H9 (cell line): ENCODE measurements at regions not wholly inside any gene's neighbourhood (a gene's known extent, or its start where the extent isn't known, plus 50 kb on each side); places are given as distances from the start of the nearest gene placed in this dataset.

Experiments used
- DNase-seq: peaks from one replicate; pipeline ENCODE4 v3.0.0-alpha.2; 2017
- H2AFZ ChIP-seq: one replicate; pipeline ENCODE4 v1.6.1; 2013; ENCODE audit warnings: mild to moderate bottlenecking, low read length, control low read depth, moderate library complexity
- H2AK5ac ChIP-seq: 2 replicates; pipeline ENCODE4 v1.6.1; 2013; ENCODE audit warnings: low read length, control low read depth, mixed read lengths; ENCODE audit not compliant: insufficient read length
- H2BK120ac ChIP-seq: one replicate; pipeline ENCODE4 v1.6.1; 2013; ENCODE audit warnings: low read depth, mild to moderate bottlenecking, low read length, control low read depth, inconsistent platforms; ENCODE audit not compliant: poor library complexity, severe bottlenecking
- H2BK12ac ChIP-seq: 2 replicates; pipeline ENCODE4 v1.6.1; 2013; ENCODE audit warnings: low read length, control low read depth, mixed read lengths, low read depth; ENCODE audit not compliant: insufficient read length
- H2BK15ac ChIP-seq: 2 replicates; pipeline ENCODE4 v1.6.1; 2013; ENCODE audit warnings: low read depth, low read length, control low read depth
- H2BK20ac ChIP-seq: one replicate; pipeline ENCODE4 v1.6.1; 2013; ENCODE audit warnings: low read depth, mild to moderate bottlenecking, low read length, control low read depth, inconsistent platforms; ENCODE audit not compliant: poor library complexity, severe bottlenecking
- H2BK5ac ChIP-seq: 2 replicates; pipeline ENCODE4 v1.6.1; 2013; ENCODE audit warnings: low read length, control low read depth, mixed read lengths; ENCODE audit not compliant: insufficient read length
- H3K14ac ChIP-seq: 2 replicates; pipeline ENCODE4 v1.6.1; 2013; ENCODE audit warnings: low read length, control low read depth; ENCODE audit not compliant: insufficient read depth
- H3K18ac ChIP-seq: 2 replicates; pipeline ENCODE4 v1.6.1; 2013; ENCODE audit warnings: low read depth, mild to moderate bottlenecking, mixed read lengths, low read length, control low read depth; ENCODE audit not compliant: insufficient read length
- H3K23ac ChIP-seq: 2 replicates; pipeline ENCODE4 v1.6.1; 2013; ENCODE audit warnings: low read length, control low read depth, mixed read lengths, low read depth; ENCODE audit not compliant: insufficient read length
- H3K23me2 ChIP-seq: 2 replicates; pipeline ENCODE4 v1.6.1; 2013; ENCODE audit warnings: low read depth, mild to moderate bottlenecking, mixed read lengths, low read length, control low read depth; ENCODE audit not compliant: insufficient read length, poor library complexity, severe bottlenecking
- H3K27ac ChIP-seq: 2 replicates; pipeline ENCODE4 v1.5.1; 2013; ENCODE audit warnings: low read length, control low read depth, mixed read lengths, low read depth; ENCODE audit not compliant: insufficient read length
- H3K27me3 ChIP-seq: 2 replicates; pipeline ENCODE4 v1.6.1; 2013; ENCODE audit warnings: low read length, control low read depth, inconsistent platforms; ENCODE audit not compliant: insufficient read depth
- H3K4ac ChIP-seq: 2 replicates; pipeline ENCODE4 v1.6.1; 2013; ENCODE audit warnings: low read depth, mild to moderate bottlenecking, control low read depth, inconsistent platforms, low read length, moderate library complexity
- H3K4me1 ChIP-seq: 2 replicates; pipeline ENCODE4 v1.6.1; 2013; ENCODE audit warnings: low read length, control low read depth, inconsistent platforms; ENCODE audit not compliant: insufficient read depth
- H3K4me2 ChIP-seq: 2 replicates; pipeline ENCODE4 v1.6.1; 2013; ENCODE audit warnings: low read length, control low read depth, mixed read lengths; ENCODE audit not compliant: insufficient read length, insufficient read depth
- H3K56ac ChIP-seq: 2 replicates; pipeline ENCODE4 v1.6.1; 2013; ENCODE audit warnings: low read depth, mild to moderate bottlenecking, mixed read lengths, low read length, control low read depth; ENCODE audit not compliant: insufficient read length
- H3K79me1 ChIP-seq: 2 replicates; pipeline ENCODE4 v1.6.1; 2013; ENCODE audit warnings: low read depth, mild to moderate bottlenecking, moderate library complexity, low read length, control low read depth, inconsistent platforms; ENCODE audit not compliant: insufficient read depth, poor library complexity, severe bottlenecking
- H3K79me2 ChIP-seq: 2 replicates; pipeline ENCODE4 v1.6.1; 2013; ENCODE audit warnings: low read length, control low read depth, inconsistent platforms; ENCODE audit not compliant: insufficient read depth
- H3K9ac ChIP-seq: 2 replicates; pipeline ENCODE4 v1.6.1; 2013; ENCODE audit warnings: low read length, control low read depth, mixed read lengths; ENCODE audit not compliant: insufficient read length; ENCODE audit errors: extremely low read depth
- H3K9me3 ChIP-seq: one replicate; pipeline ENCODE4 v1.6.1; 2013; ENCODE audit warnings: low read depth, low read length, inconsistent platforms; ENCODE audit not compliant: control insufficient read depth
- H3T11ph ChIP-seq: one replicate; pipeline ENCODE4 v1.6.1; 2013; ENCODE audit warnings: mild to moderate bottlenecking, low read length, control low read depth, inconsistent platforms
- H4K20me1 ChIP-seq: one replicate; pipeline ENCODE4 v1.6.1; 2013; ENCODE audit not compliant: control insufficient read depth, insufficient read length, insufficient read depth
- H4K5ac ChIP-seq: 2 replicates; pipeline ENCODE4 v1.6.1; 2013; ENCODE audit warnings: low read depth, mild to moderate bottlenecking, mixed read lengths, low read length, control low read depth; ENCODE audit not compliant: insufficient read length
- H4K8ac ChIP-seq: replicated peaks from 2 replicates; pipeline ENCODE4 v1.6.1; 2013; ENCODE audit warnings: low read length, control low read depth, mixed read lengths, low read depth; ENCODE audit not compliant: insufficient read length
- H4K91ac ChIP-seq: 2 replicates; pipeline ENCODE4 v1.6.1; 2013; ENCODE audit warnings: low read depth, mild to moderate bottlenecking, moderate library complexity, mixed read lengths, low read length, control low read depth; ENCODE audit not compliant: insufficient read length
- H3K27ac Mint-ChIP-seq, 3 experiments: 2 replicates in 2 of 3; 3 replicates in 1 of 3; pipeline ENCODE4 v1.8.0; 2020 to 2021; ENCODE audit warnings: mixed read lengths in 3 of 3, mild to moderate bottlenecking in 1 of 3, moderate library complexity in 1 of 3
- H3K27me3 Mint-ChIP-seq: 2 replicates; pipeline ENCODE4 v1.8.0; 2021; ENCODE audit warnings: low read depth, mild to moderate bottlenecking, moderate library complexity, mixed read lengths
- H3K36me3 Mint-ChIP-seq, 3 experiments: 2 replicates in 2 of 3; 3 replicates in 1 of 3; pipeline ENCODE4 v1.8.0; 2020 to 2021; ENCODE audit warnings: low read depth in 3 of 3, mixed read lengths in 3 of 3; ENCODE audit not compliant: insufficient read depth in 1 of 3
- H3K4me1 Mint-ChIP-seq, 2 experiments: 2 replicates each; pipeline ENCODE4 v1.8.0; 2020; ENCODE audit warnings: mixed read lengths in 2 of 2
- H3K4me3 Mint-ChIP-seq, 2 experiments: 2 replicates in 1 of 2; 3 replicates in 1 of 2; pipeline ENCODE4 v1.8.0; 2020 to 2021; ENCODE audit warnings: mild to moderate bottlenecking in 2 of 2, mixed read lengths in 2 of 2, moderate library complexity in 1 of 2
- H3K9me3 Mint-ChIP-seq, 2 experiments: 2 replicates in 1 of 2; 3 replicates in 1 of 2; pipeline ENCODE4 v1.8.0; 2020; ENCODE audit warnings: mild to moderate bottlenecking in 2 of 2, mixed read lengths in 2 of 2, moderate library complexity in 1 of 2
- CTCF ChIP-seq: fragments of 200-600 bp; sonication (generic); conservative IDR thresholded peaks from 3 replicates; pipeline ENCODE4 v1.8.0; 2021; ENCODE audit warnings: antibody characterized with exemption, mild to moderate bottlenecking
- WGBS: extraction: QIAGEN DNeasy Blood & Tissue Kit; methylation state at CpG from one replicate; pipeline ENCODE4 v1.1.7; 2013; ENCODE audit warnings: missing lambda C conversion rate, low lambda C conversion rate, mixed read lengths; ENCODE audit not compliant: insufficient read length; ENCODE audit errors: extremely low coverage; 5-methylcytosine and 5-hydroxymethylcytosine counted together

- Histone ChIP-seq H3K9ac (no peak overlapping the region), H2BK120ac (no peak overlapping the region), H3K23me2 (no peaks in the 10 kb centered on the region), H3K56ac (no peak overlapping the region), H2BK20ac (no peak overlapping the region), H4K20me1 (no peaks in the 10 kb centered on the region), H3K79me1 (no peaks in the 10 kb centered on the region), H4K91ac (no peak overlapping the region), H2BK15ac (no peak overlapping the region), H3K18ac (no peak overlapping the region), H3K9me3 (no peaks in the 10 kb centered on the region), H3K27ac (no peak overlapping the region), H4K5ac (no peak overlapping the region), H3K14ac (no peak overlapping the region), H2BK5ac (no peak overlapping the region), H3K4me2 (no peak overlapping the region), H3K23ac (no peak overlapping the region), H3T11ph (no peak overlapping the region), H2BK12ac (no peak overlapping the region), H3K79me2 (no peaks in the 10 kb centered on the region), H2AFZ (no peak overlapping the region), H3K4me1 (no peaks in the 10 kb centered on the region), H4K8ac (no peak overlapping the region), H2AK5ac (no peak overlapping the region), H3K4ac (no peak overlapping the region), H3K27me3 (no peaks in the 10 kb centered on the region)
- Mint-ChIP-seq H3K36me3 (no peaks in the 10 kb centered on the region), H3K9me3 (no peaks in the 10 kb centered on the region), H3K27me3 (no peaks in the 10 kb centered on the region), H3K4me1 (peaks cover 7 to 9% of the 10 kb centered on the region in 2 experiments), H3K27ac (no peak overlapping the region), H3K4me3 (no peak overlapping the region)
- no peak for TF ChIP-seq CTCF
- DNase-seq, result no peak
- WGBS, result no CpG with 5 or more reads among the region's 2 CpGs
These were observed 1142.1 kb downstream of the FLRT2 start for GRCh38 chr14:86672080-86672479.
